ENCODE measurements at regions not wholly inside any gene's neighbourhood (a gene's known extent, or its start where the extent isn't known, plus 50 kb on each side); places are given as distances from the start of the nearest gene placed in this dataset.

GRCh38 chr2:126793885-126794613 lies 104.6 kb upstream of the TEX51 start:
- DNase-seq (ENCODE audit: low spot score) = no peak

- DNase-seq (ENCODE audit: low spot score) = no peak
Observed at GRCh38 chr2:126795656-126796055, 103.0 kb upstream of the TEX51 start.

GRCh38 chr2:126796931-126797621 lies 101.6 kb upstream of the TEX51 start:
- no peak for DNase-seq (ENCODE audit: low spot score)

GRCh38 chr2:126797622-126798275 lies 100.9 kb upstream of the TEX51 start:
- peak; percentile 9 for DNase-seq (ENCODE audit: low spot score)

- DNase-seq (ENCODE audit: low spot score) = no peak
Observed at GRCh38 chr2:126798276-126799140, 100.2 kb upstream of the TEX51 start.

GRCh38 chr2:126799301-126799700 lies 99.4 kb upstream of the TEX51 start:
- no peak for DNase-seq (ENCODE audit: low spot score)

DNA sequence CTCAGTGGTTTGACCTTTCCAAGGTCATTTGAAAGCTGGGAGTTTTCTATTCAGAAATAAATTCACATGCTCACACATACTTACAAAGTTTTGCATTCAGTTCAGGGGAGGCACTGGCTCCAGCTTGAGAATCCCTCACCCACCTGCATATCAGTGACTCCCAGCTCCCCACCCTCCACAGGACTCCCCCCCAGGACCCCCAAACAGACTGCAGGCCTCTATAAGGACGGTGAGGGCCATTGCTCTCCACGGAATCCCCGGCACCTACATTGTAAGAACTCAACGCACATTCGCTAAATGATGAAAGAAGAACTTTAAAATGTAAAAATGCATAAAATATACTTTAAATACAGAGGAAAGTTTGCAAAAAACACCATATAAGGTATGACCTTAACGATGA lies 97.2 kb upstream of the TEX51 start:
- no peak for DNase-seq (ENCODE audit: low spot score)

DNA sequence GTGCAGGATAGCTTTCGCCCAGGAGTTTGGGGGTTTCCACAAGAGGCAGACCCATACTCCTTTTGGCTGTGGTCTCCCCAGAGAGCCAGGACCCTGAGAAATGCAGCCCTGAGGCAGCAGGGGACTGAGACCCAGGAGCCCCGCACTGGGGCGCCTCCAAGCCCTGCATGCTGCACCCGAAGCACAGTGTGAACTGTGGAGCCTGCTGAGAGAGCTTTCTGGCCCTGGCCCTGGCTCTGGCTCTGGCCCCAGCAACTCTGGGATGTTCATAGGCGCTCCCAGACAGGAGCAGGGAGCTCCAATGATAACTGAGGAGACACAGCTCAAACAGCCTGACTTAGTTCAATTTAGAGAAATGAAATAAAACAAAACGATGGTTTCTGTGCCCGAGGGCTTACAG lies 96.4 kb upstream of the TEX51 start:
- DNase-seq (ENCODE audit: low spot score) = no peak

GRCh38 chr2:126802774-126803433 lies 95.8 kb upstream of the TEX51 start:
- no peak for DNase-seq (ENCODE audit: low spot score)

- no peak for DNase-seq (ENCODE audit: low spot score)
Observed at GRCh38 chr2:126803434-126803775, 95.3 kb upstream of the TEX51 start.

GRCh38 chr2:126804347-126804746 lies 94.3 kb upstream of the TEX51 start:
- DNase-seq (ENCODE audit: low spot score) = no peak

GRCh38 chr2:126808929-126809328 lies 89.8 kb upstream of the TEX51 start:
- DNase-seq (ENCODE audit: low spot score) = no peak

DNA sequence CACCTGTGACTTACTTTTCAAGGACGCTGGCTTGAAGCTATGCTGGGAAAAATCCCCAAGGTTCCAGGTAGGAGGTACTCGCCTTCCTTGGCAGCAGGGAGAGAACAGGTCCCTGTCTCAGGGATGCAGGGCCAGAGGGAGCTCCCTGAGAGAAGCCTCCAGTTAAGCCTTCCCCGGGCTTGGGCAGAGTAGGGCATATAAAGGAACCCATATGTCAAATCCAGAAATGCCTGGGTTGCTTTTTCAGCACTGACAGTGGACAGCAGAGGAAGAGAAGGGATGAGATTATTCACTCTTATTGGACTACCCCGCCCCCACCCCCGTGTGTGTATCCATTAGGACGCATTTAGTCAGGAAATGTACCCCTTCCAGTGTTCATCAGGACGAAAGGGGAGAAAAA lies 89.3 kb upstream of the TEX51 start:
- no peak for DNase-seq (ENCODE audit: low spot score)

GRCh38 chr2:126810001-126810400 lies 88.7 kb upstream of the TEX51 start:
- no peak for DNase-seq (ENCODE audit: low spot score)

- DNase-seq (ENCODE audit: low spot score) = no peak
Observed at GRCh38 chr2:126811101-126811500, 87.6 kb upstream of the TEX51 start.

DNA sequence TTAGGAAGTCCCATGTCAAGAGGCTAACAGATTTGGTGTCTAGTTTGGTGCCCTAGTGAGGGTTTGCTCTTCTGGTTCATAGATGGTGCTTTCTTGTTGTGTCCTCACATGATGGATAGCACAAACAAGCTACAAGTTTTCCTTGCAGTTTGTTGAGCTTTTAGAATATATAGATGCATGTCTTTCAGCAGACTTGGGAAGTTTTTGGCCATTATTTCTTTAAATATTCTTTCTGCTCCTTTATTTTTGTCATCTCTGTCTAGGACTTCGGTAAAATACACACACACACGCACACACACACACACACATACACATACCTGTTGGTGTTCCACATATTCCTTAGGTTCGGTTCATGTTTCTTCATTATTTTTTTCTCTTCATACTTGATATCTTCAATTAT lies 81.5 kb upstream of the TEX51 start:
- DNase-seq (ENCODE audit: low spot score) = no peak

DNA sequence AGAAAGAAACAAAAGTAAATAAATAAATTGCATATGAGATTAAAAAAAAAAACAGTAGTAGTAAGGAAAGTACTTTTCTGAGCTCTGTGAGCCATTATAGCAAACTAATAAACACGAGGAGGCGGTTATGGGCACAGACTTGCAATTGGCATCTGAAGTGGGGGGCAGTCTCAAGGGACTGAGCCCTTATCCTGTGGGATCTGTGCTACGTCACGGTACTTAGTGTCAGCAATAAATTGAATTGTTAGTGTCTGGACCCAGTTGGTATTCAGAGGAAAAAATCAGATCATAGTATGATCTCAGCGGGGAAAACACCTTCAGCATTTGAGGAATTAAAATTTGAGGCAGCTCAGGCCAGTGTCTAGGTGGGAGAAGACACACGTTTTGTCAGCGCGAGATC lies 76.6 kb upstream of the TEX51 start:
- DNase-seq (ENCODE audit: low spot score) = no peak

DNA sequence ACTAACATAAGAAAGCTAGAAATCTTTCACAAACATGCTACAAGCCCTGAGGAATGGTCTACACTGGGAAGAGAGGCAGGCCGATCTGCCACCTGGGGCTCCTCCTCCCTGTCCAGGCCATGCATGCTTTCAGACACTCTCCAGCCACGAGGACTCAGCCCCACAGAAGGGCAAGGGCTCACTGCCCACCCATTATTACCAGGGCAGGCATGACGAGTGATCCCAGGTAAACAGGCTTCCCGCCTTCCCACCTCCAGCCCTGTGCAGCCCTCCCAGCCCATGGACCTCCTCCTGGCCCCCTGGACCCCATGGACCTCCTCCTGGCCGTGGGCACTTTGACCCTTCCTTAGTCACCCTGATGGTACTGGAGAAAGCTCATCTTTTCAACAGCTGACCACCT lies 75.8 kb upstream of the TEX51 start:
- DNase-seq (ENCODE audit: low spot score) = no peak

GRCh38 chr2:126823951-126824350 lies 74.7 kb upstream of the TEX51 start:
- DNase-seq (ENCODE audit: low spot score) = no peak

DNA sequence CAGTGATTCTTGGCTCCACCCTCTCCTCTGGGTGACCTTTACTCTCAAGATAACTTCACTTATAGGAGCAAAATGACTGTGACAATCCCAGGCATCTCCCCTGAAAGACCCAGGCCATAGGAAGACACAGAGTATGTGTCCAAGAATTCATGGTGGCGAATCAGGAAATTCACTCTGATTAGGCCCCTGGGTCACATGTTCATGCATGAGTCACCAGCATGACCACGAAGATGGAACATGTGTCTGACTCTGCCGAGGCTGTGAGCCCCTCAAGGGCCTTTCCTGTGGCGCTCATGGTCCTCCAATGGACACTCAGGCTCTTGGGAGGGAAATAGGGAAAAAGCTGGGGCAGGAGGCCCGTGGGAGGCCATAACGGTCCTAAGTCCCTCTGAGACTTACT lies 74.0 kb upstream of the TEX51 start:
- DNase-seq (ENCODE audit: low spot score) = peak; percentile 2

DNA sequence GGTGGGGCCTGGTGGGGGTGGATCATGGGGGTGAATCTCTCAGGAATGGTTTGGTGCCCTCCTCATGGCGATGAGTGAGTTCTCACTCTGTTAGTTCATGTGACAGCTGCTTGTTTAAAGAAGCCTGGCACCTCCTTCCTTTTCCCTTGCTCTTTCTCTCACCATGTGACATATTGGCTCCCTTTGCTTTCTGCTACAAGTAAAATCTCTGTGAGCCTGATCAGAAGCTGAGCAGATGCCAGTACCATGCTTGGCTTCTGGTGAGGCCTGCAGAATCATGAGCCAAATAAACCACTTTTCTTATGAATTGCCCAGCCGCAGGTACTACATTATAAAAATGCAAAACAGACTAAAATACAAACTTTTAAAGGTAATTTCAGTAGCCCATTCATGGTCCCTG lies 73.4 kb upstream of the TEX51 start:
- no peak for DNase-seq (ENCODE audit: low spot score)

DNA sequence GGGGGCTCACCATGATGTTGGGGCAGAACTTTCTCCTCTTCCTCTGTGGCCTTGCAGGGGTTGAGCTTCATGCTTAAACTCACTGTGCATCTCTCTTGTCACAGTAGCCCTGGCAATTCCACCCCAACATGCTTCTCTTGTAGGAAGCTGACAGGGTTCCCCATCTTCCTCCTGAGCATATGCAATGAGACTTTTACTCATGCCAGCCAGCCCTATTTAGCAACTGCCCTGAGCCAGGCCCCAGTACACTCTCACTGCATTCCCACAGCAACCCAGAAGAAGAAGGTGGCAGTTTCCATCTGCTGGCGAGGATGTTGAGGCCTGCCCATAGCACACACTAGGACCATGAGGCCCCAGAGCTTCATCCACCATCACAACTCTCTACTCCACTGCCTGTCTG lies 72.2 kb upstream of the TEX51 start:
- DNase-seq (ENCODE audit: low spot score) = no peak

Measured in kidney tubule cell (primary cell).